A549 (cell line): ENCODE measurements at regions not wholly inside any gene's neighbourhood (a gene's known extent, or its start where the extent isn't known, plus 50 kb on each side); places are given as distances from the start of the nearest gene placed in this dataset.

Source experiments
- ATAC-seq, 2 experiments: fragments of 200-7000 bp in 1 of 2; fragments of >200 bp in 1 of 2; cut with Nextera tagmentation in 1 of 2; cut with Tn5 transposase in 1 of 2; 3 replicates each; pipeline versions ENCODE4 v1.8.0 to v1.9.1; 2018 to 2020; ENCODE audit warnings: mild to moderate bottlenecking in 1 of 2, moderate library complexity in 1 of 2
- CTCF ChIA-PET: fragments of 300-600 bp; sonication (Branson Sonifier 250); formaldehyde crosslinking; extraction: SDS; loops from one replicate; lab custom pipeline; 2021; ENCODE audit warnings: antibody characterized with exemption, inconsistent platforms; lab: Yijun Ruan, JAX
- POLR2A ChIA-PET: fragments of 350-600 bp; formaldehyde crosslinking; extraction: SDS; loops from one replicate; lab custom pipeline; 2021; ENCODE audit warnings: antibody characterized with exemption, inconsistent platforms; lab: Yijun Ruan, JAX
- DNase-seq, 2 experiments: peaks; one replicate each; pipeline versions ENCODE4 v3.0.0 to v3.0.0-alpha.2; 2011 to 2016; ENCODE audit warnings: low read depth in 1 of 2, low spot score in 1 of 2
- FAIRE-seq: peaks from 2 replicates; lab custom pipeline; 2011; peaks lifted over from hg19 to GRCh38; lab: Jason Lieb, UNC
- H3K27ac ChIP-seq, 2 experiments: fragments of >200 bp; sonication (Bioruptor Twin); formaldehyde crosslinking; 3 replicates each; pipeline ENCODE4 v1.5.1; 2016 to 2017
- H3K4me1 ChIP-seq: fragments of >200 bp; sonication (Bioruptor Twin); formaldehyde crosslinking; 3 replicates; pipeline ENCODE4 v1.6.1; 2016
- H3K4me2 ChIP-seq: fragments of >200 bp; sonication (Bioruptor Twin); formaldehyde crosslinking; 3 replicates; pipeline ENCODE4 v1.6.1; 2016
- H3K4me3 ChIP-seq: fragments of >200 bp; sonication (Bioruptor Twin); formaldehyde crosslinking; 3 replicates; pipeline ENCODE4 v1.5.1; 2016
- H3K9me3 ChIP-seq: fragments of >200 bp; sonication (Bioruptor Twin); formaldehyde crosslinking; 3 replicates; pipeline ENCODE4 v1.6.1; 2016
- CEBPB ChIP-seq, 2 experiments: fragments of >200 bp in 1 of 2; sonication (Bioruptor Twin) in 1 of 2; formaldehyde crosslinking in 1 of 2; IDR thresholded peaks; 2 replicates each; pipeline ENCODE4 v1.6.1; 2012 to 2016
- CHD4 ChIP-seq: fragments of 200-600 bp; sonication (generic); IDR thresholded peaks from 2 replicates; pipeline ENCODE4 v1.6.1; 2016; ENCODE audit warnings: antibody characterized with exemption, mild to moderate bottlenecking, borderline replicate concordance
- EHF ChIP-seq: fragments of 250-450 bp; sonication (Bioruptor Pico); IDR thresholded peaks from 2 replicates; pipeline ENCODE4 v1.5.0; 2020; ENCODE audit warnings: mild to moderate bottlenecking
- EHMT2 ChIP-seq: fragments of 200-600 bp; sonication (generic); IDR thresholded peaks from 2 replicates; pipeline ENCODE4 v1.6.1; 2016; ENCODE audit warnings: antibody characterized with exemption, low read depth, mild to moderate bottlenecking, moderate library complexity
- GATA3 ChIP-seq: IDR thresholded peaks from 2 replicates; pipeline ENCODE4 v1.6.1; 2012; ENCODE audit warnings: borderline replicate concordance
- HDAC2 ChIP-seq: fragments of 200-600 bp; sonication (generic); IDR thresholded peaks from 2 replicates; pipeline ENCODE4 v1.6.1; 2016
- HOXB13 ChIP-seq: fragments of 250-450 bp; sonication (Bioruptor Pico); IDR thresholded peaks from 2 replicates; pipeline ENCODE4 v1.5.0; 2020; ENCODE audit warnings: low read depth, mild to moderate bottlenecking, moderate library complexity
- KDM5A ChIP-seq: fragments of 200-600 bp; sonication (generic); IDR thresholded peaks from 2 replicates; pipeline ENCODE4 v1.6.1; 2016; ENCODE audit warnings: antibody characterized with exemption, mild to moderate bottlenecking
- MAZ ChIP-seq: fragments of 150-350 bp; IDR thresholded peaks from 2 replicates; pipeline ENCODE4 v1.6.1; 2014; ENCODE audit warnings: antibody characterized with exemption, low read depth, low read length, borderline replicate concordance
- NR3C1 ChIP-seq: fragments of >200 bp; sonication (Bioruptor Twin); formaldehyde crosslinking; IDR thresholded peaks from 3 replicates; pipeline ENCODE4 v1.6.1; 2017
- PHF8 ChIP-seq: fragments of 200-600 bp; sonication (generic); IDR thresholded peaks from 2 replicates; pipeline ENCODE4 v1.6.1; 2016; ENCODE audit warnings: low read depth, mild to moderate bottlenecking, antibody characterized with exemption, moderate library complexity, borderline replicate concordance
- POLR2A ChIP-seq: IDR thresholded peaks from 2 replicates; pipeline ENCODE4 v1.6.1; 2012; ENCODE audit warnings: mild to moderate bottlenecking, low read length
- POLR2AphosphoS2 ChIP-seq: conservative IDR thresholded peaks from 2 replicates; pipeline ENCODE4 v1.6.1; 2012; ENCODE audit warnings: low read length, improper control_type of control experiment, inconsistent platforms
- RAD21 ChIP-seq, 2 experiments: fragments of >200 bp in 1 of 2; sonication (Bioruptor Twin) in 1 of 2; formaldehyde crosslinking in 1 of 2; IDR thresholded peaks in 1 of 2; conservative IDR thresholded peaks in 1 of 2; 2 replicates in 1 of 2; 3 replicates in 1 of 2; pipeline ENCODE4 v1.6.1; 2012 to 2018; ENCODE audit warnings: inconsistent platforms in 1 of 2
- SREBF2 ChIP-seq: fragments of 450-650 bp; IDR thresholded peaks from 2 replicates; pipeline ENCODE4 v1.6.1; 2014; ENCODE audit warnings: mild to moderate bottlenecking, moderate library complexity
- TFCP2L1 ChIP-seq: fragments of 250-450 bp; sonication (Bioruptor Pico); IDR thresholded peaks from 2 replicates; pipeline ENCODE4 v1.5.0; 2021; ENCODE audit warnings: mild to moderate bottlenecking
- ZFP36 ChIP-seq: fragments of 450-650 bp; IDR thresholded peaks from 2 replicates; pipeline ENCODE4 v1.6.1; 2014; ENCODE audit warnings: borderline replicate concordance; ENCODE audit not compliant: partially characterized antibody
- ZNF302 ChIP-seq: fragments of 250-450 bp; sonication (Bioruptor Pico); IDR thresholded peaks from 2 replicates; pipeline ENCODE4 v1.9.0; 2021; ENCODE audit warnings: inconsistent platforms, mild to moderate bottlenecking, moderate library complexity
- ZSCAN20 ChIP-seq: fragments of 250-450 bp; sonication (Bioruptor Pico); IDR thresholded peaks from 2 replicates; pipeline ENCODE4 v1.8.0; 2022; ENCODE audit warnings: mild to moderate bottlenecking, moderate library complexity
- WGBS: methylation state at CpG from one replicate; pipeline ENCODE4 v1.1.6; 2017; ENCODE audit errors: missing lambda C conversion rate; 5-methylcytosine and 5-hydroxymethylcytosine counted together
- TF ChIP-seq, protein P1 (sequence below): fragments of 150-350 bp; IDR thresholded peaks from 2 replicates; pipeline ENCODE4 v1.6.1; 2014; ENCODE audit warnings: low read depth, mild to moderate bottlenecking, low read length
- TF ChIP-seq, protein P2 (sequence below): fragments of >200 bp; sonication (Bioruptor Twin); formaldehyde crosslinking; IDR thresholded peaks from 2 replicates; pipeline ENCODE4 v1.6.1; 2016
- TF ChIP-seq, protein P3 (sequence below): IDR thresholded peaks from 2 replicates; pipeline ENCODE4 v1.6.1; 2012
- TF ChIP-seq, protein P4 (sequence below): IDR thresholded peaks from 2 replicates; pipeline ENCODE4 v1.6.1; 2012

DNA sequence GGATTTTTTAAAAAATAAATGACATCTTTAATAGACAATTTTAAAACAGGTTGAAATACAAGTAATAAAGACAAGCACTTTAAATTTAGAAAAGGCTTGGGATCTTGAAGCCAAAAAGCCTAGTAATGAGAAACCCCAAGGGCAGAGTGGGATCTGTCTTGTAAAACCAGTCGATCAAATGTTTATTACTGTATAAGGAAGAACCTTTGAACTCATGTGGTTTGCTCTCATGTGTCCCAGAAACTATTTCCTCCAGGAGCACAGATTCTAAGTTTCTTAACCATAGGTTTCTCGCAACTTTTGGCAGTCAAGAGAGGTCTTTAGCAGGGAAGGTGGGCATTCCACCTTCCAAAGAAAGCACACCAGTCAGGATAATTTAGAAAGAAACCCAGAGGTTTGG lies 541.7 kb upstream of the BTBD3 start:
- TF ChIP-seq POLR2A (no peak), HOXB13 (CRISPR knock-in tag) (no peak), NR3C1 (no peak), ZNF302 (CRISPR knock-in tag) (no peak)
- TF ChIP-seq, protein P1, sequence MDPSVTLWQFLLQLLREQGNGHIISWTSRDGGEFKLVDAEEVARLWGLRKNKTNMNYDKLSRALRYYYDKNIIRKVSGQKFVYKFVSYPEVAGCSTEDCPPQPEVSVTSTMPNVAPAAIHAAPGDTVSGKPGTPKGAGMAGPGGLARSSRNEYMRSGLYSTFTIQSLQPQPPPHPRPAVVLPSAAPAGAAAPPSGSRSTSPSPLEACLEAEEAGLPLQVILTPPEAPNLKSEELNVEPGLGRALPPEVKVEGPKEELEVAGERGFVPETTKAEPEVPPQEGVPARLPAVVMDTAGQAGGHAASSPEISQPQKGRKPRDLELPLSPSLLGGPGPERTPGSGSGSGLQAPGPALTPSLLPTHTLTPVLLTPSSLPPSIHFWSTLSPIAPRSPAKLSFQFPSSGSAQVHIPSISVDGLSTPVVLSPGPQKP = no peak
- FAIRE-seq (no peak), DNase-seq (no peak), ATAC-seq (no peak)
- 60% methylated on average over 2 of the region's 2 CpGs for WGBS
- peak overlapping the region; percentile 13; the same call in 2 of the 3 replicates for H3K4me2 ChIP-seq
- CTCF ChIA-PET = no interaction called here
- peaks cover 2% of the 10 kb centered on the region; the same call in 1 of the 3 replicates for H3K9me3 ChIP-seq
- H3K4me1 ChIP-seq = peaks cover 43% of the 10 kb centered on the region
- H3K27ac ChIP-seq = peak overlapping the region in 1 of 2 experiments; percentile 56; a peak in 3 of 6 replicates
- POLR2A ChIA-PET = no interaction called here
- no peak overlapping the region for H3K4me3 ChIP-seq

DNA sequence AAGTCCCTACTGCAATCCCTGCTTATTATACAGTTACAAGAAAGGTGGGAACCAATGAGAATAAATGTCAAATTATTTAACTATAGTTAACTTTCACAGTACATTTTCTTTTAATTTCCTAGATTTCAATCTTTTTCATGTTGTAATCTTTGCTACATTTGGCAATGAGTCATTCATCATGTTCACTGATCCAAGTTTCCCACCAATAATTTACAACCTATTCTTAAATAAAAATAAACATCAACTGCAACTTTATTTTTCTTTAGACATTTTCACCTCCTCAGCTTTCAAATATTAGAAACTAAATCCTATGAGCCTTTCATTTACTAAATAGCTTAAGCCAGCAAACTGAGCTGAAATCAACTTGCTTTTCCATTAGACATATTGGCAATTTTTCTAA lies 541.3 kb upstream of the BTBD3 start:
- H3K4me2 ChIP-seq = peak overlapping the region; percentile 13; the same call in 1 of the 3 replicates
- peaks cover 3% of the 10 kb centered on the region; the same call in 1 of the 3 replicates for H3K9me3 ChIP-seq
- FAIRE-seq (no peak), DNase-seq (no peak), ATAC-seq (no peak)
- H3K4me3 ChIP-seq = no peak overlapping the region
- TF ChIP-seq KDM5A (no peak), MAZ (no peak), CEBPB (IDR thresholded peaks at IDR 0.05) (no peak), ZFP36 (no peak), ZNF302 (CRISPR knock-in tag) (no peak), PHF8 (no peak), CHD4 (no peak), POLR2AphosphoS2 (no peak), EHMT2 (no peak)
- TF ChIP-seq, protein P2, sequence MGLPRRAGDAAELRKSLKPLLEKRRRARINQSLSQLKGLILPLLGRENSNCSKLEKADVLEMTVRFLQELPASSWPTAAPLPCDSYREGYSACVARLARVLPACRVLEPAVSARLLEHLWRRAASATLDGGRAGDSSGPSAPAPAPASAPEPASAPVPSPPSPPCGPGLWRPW = no peak
- TF ChIP-seq, protein P3, sequence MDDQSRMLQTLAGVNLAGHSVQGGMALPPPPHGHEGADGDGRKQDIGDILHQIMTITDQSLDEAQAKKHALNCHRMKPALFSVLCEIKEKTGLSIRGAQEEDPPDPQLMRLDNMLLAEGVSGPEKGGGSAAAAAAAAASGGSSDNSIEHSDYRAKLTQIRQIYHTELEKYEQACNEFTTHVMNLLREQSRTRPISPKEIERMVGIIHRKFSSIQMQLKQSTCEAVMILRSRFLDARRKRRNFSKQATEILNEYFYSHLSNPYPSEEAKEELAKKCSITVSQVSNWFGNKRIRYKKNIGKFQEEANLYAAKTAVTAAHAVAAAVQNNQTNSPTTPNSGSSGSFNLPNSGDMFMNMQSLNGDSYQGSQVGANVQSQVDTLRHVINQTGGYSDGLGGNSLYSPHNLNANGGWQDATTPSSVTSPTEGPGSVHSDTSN = no peak
- ChIA-PET POLR2A (no interaction called here), CTCF (no interaction called here)
- H3K27ac ChIP-seq = peak overlapping the region in 1 of 2 experiments; percentile 56; a peak in 3 of 6 replicates
- peaks cover 41% of the 10 kb centered on the region for H3K4me1 ChIP-seq

DNA sequence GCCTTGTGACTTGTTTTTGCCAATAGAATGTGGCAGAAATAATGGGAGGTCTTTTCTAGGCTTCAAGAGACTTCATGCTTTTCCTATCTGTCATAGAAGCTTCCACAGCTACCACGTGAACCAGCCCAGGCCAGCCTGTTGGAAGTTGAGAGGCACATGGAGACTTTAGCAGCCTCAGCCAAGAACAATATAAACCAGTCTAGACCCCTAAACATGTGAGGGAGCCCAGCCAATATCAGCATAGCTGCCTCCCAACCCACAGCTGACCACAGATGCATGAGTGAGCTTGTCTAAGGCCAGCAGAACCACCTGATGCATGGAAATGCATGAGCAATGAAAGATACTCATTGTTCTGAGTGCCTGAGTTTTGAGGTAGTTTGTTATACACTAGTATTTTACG lies 540.7 kb upstream of the BTBD3 start:
- no peak for ATAC-seq
- Histone ChIP-seq H3K4me1 (peaks cover 35% of the 10 kb centered on the region), H3K4me3 (no peak overlapping the region), H3K9me3 (peaks cover 5% of the 10 kb centered on the region; the same call in 1 of the 3 replicates), H3K27ac (peak overlapping the region in 1 of 2 experiments; percentile 48; a peak in 2 of 6 replicates), H3K4me2 (no peak overlapping the region)
- no peak for DNase-seq
- no peak for FAIRE-seq
- WGBS = 63% methylated on average over 2 of the region's 2 CpGs
- ChIA-PET CTCF (no interaction called here), POLR2A (no interaction called here)
- TF ChIP-seq POLR2AphosphoS2 (no peak), GATA3 (no peak), SREBF2 (no peak), RAD21 (conservative IDR thresholded peaks at IDR 0.05 in 1 of 2, IDR thresholded peaks at IDR 0.05 in 1 of 2) (no peak), EHF (CRISPR knock-in tag) (no peak), TFCP2L1 (no peak), HDAC2 (no peak), ZSCAN20 (no peak), NR3C1 (no peak)
- TF ChIP-seq, protein P2 = no peak
- TF ChIP-seq, protein P4, sequence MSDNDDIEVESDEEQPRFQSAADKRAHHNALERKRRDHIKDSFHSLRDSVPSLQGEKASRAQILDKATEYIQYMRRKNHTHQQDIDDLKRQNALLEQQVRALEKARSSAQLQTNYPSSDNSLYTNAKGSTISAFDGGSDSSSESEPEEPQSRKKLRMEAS = no peak
- TF ChIP-seq, protein P3 = no peak
